ENCODE measurements at regions not wholly inside any gene's neighbourhood (a gene's known extent, or its start where the extent isn't known, plus 50 kb on each side); places are given as distances from the start of the nearest gene placed in this dataset.

GRCh38 chr18:28757466-28758008 is 580.6 kb upstream of the CDH2 start:
- H3K9ac ChIP-seq (ENCODE audit: control insufficient read depth, extremely low read depth, insufficient read depth, low read length) = no peak overlapping the region
- no peaks in the 10 kb centered on the region for H3K79me2 ChIP-seq (ENCODE audit: control insufficient read depth, insufficient read depth, low read length)
- no peak for DNase-seq (ENCODE audit: low read depth, low spot score)
- H3K9me1 ChIP-seq (ENCODE audit: control insufficient read depth, extremely low read depth, insufficient read depth, low read length) = no peaks in the 10 kb centered on the region
- H3K27ac ChIP-seq (ENCODE audit: control insufficient read depth, insufficient read depth, low read length) = no peak overlapping the region
- H4K20me1 ChIP-seq (ENCODE audit: control insufficient read depth, extremely low read depth, insufficient read depth, low read length) = no peaks in the 10 kb centered on the region
- TF ChIP-seq CTCF (optimal IDR thresholded peaks at IDR 0.05 in 1 of 3, IDR thresholded peaks at IDR 0.05 in 1 of 3, conservative IDR thresholded peaks at IDR 0.05 in 1 of 3; ENCODE audit: extremely low read depth in 1 of 3, insufficient read depth in 2 of 3, low read length in 3 of 3) (no peak), EZH2 (IDR thresholded peaks at IDR 0.05; ENCODE audit: low read length) (no peak)
- H3K4me1 ChIP-seq (ENCODE audit: control insufficient read depth, extremely low read depth, insufficient read depth, low read length) = no peaks in the 10 kb centered on the region
- no peak overlapping the region for H3K4me2 ChIP-seq (ENCODE audit: control insufficient read depth, extremely low read depth, insufficient read depth, low read depth, low read length)
- FAIRE-seq = no peak
- H3K9me3 ChIP-seq (ENCODE audit: control insufficient read depth, low read depth, low read length) = no peaks in the 10 kb centered on the region
- dilution Hi-C loops (cut with MboI; ENCODE audit: extremely low pct_ligation_motif_present, low sequenced_read_pairs) = no loop called here
- no peaks in the 10 kb centered on the region for H3K27me3 ChIP-seq (ENCODE audit: control insufficient read depth, extremely low read depth, insufficient read depth, low read length)
- H3K36me3 ChIP-seq (ENCODE audit: control insufficient read depth in 2 of 2, extremely low read depth in 1 of 2, insufficient read depth in 2 of 2, low read length in 2 of 2) = no peaks in the 10 kb centered on the region
- H3K4me3 ChIP-seq (ENCODE audit: control insufficient read depth in 2 of 3, extremely low read depth in 1 of 3, insufficient read depth in 2 of 3, low read depth in 1 of 3, low read length in 3 of 3) = no peak overlapping the region
- no peak overlapping the region for H2AFZ ChIP-seq (ENCODE audit: control insufficient read depth, low read length)

GRCh38 chr18:28743115-28743514 is 566.2 kb upstream of the CDH2 start:
- Histone ChIP-seq H3K4me2 (ENCODE audit: control insufficient read depth, extremely low read depth, insufficient read depth, low read depth, low read length) (no peak overlapping the region), H3K27ac (ENCODE audit: control insufficient read depth, insufficient read depth, low read length) (no peak overlapping the region), H3K9me1 (ENCODE audit: control insufficient read depth, extremely low read depth, insufficient read depth, low read length) (no peaks in the 10 kb centered on the region), H4K20me1 (ENCODE audit: control insufficient read depth, extremely low read depth, insufficient read depth, low read length) (no peaks in the 10 kb centered on the region), H3K4me3 (ENCODE audit: control insufficient read depth in 2 of 3, extremely low read depth in 1 of 3, insufficient read depth in 2 of 3, low read depth in 1 of 3, low read length in 3 of 3) (no peak overlapping the region), H3K36me3 (ENCODE audit: control insufficient read depth in 2 of 2, extremely low read depth in 1 of 2, insufficient read depth in 2 of 2, low read length in 2 of 2) (no peaks in the 10 kb centered on the region), H3K79me2 (ENCODE audit: control insufficient read depth, insufficient read depth, low read length) (no peaks in the 10 kb centered on the region), H2AFZ (ENCODE audit: control insufficient read depth, low read length) (no peak overlapping the region), H3K9ac (ENCODE audit: control insufficient read depth, extremely low read depth, insufficient read depth, low read length) (no peak overlapping the region), H3K4me1 (ENCODE audit: control insufficient read depth, extremely low read depth, insufficient read depth, low read length) (no peaks in the 10 kb centered on the region), H3K27me3 (ENCODE audit: control insufficient read depth, extremely low read depth, insufficient read depth, low read length) (no peaks in the 10 kb centered on the region), H3K9me3 (ENCODE audit: control insufficient read depth, low read depth, low read length) (no peaks in the 10 kb centered on the region)
- TF ChIP-seq CTCF (optimal IDR thresholded peaks at IDR 0.05 in 1 of 3, IDR thresholded peaks at IDR 0.05 in 1 of 3, conservative IDR thresholded peaks at IDR 0.05 in 1 of 3; ENCODE audit: extremely low read depth in 1 of 3, insufficient read depth in 2 of 3, low read length in 3 of 3) (no peak), EZH2 (IDR thresholded peaks at IDR 0.05; ENCODE audit: low read length) (no peak)
- dilution Hi-C loops (cut with MboI; ENCODE audit: extremely low pct_ligation_motif_present, low sequenced_read_pairs) = no loop called here
- no peak for DNase-seq (ENCODE audit: low read depth, low spot score)
- no peak for FAIRE-seq

All from keratinocyte (primary cell).